ENCODE measurements at regions not wholly inside any gene's neighbourhood (a gene's known extent, or its start where the extent isn't known, plus 50 kb on each side); places are given as distances from the start of the nearest gene placed in this dataset.

- ATAC-seq (no peak), DNase-seq (no peak)
- TF ChIP-seq, protein P1, sequence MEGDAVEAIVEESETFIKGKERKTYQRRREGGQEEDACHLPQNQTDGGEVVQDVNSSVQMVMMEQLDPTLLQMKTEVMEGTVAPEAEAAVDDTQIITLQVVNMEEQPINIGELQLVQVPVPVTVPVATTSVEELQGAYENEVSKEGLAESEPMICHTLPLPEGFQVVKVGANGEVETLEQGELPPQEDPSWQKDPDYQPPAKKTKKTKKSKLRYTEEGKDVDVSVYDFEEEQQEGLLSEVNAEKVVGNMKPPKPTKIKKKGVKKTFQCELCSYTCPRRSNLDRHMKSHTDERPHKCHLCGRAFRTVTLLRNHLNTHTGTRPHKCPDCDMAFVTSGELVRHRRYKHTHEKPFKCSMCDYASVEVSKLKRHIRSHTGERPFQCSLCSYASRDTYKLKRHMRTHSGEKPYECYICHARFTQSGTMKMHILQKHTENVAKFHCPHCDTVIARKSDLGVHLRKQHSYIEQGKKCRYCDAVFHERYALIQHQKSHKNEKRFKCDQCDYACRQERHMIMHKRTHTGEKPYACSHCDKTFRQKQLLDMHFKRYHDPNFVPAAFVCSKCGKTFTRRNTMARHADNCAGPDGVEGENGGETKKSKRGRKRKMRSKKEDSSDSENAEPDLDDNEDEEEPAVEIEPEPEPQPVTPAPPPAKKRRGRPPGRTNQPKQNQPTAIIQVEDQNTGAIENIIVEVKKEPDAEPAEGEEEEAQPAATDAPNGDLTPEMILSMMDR (IDR thresholded peaks at IDR 0.05): no peak
- Histone ChIP-seq H3K27ac (no peak overlapping the region), H3K4me1 (no peaks in the 10 kb centered on the region), H3K4me3 (no peak overlapping the region), H3K9me3 (no peaks in the 10 kb centered on the region), H3K27me3 (no peaks in the 10 kb centered on the region), H3K36me3 (no peaks in the 10 kb centered on the region)
- intact Hi-C loops (cut with DNase I): no loop called here
Measured at GRCh38 chr10:25661632-25662031, 272.4 kb upstream of the MYO3A start.

GRCh38 chr10:25666276-25666675 lies 267.8 kb upstream of the MYO3A start:
- no peak overlapping the region for H3K27ac ChIP-seq
- no peaks in the 10 kb centered on the region for H3K4me1 ChIP-seq
- no peak for DNase-seq
- H3K4me3 ChIP-seq: no peak overlapping the region
- no peaks in the 10 kb centered on the region for H3K9me3 ChIP-seq
- no peaks in the 10 kb centered on the region for H3K27me3 ChIP-seq
- TF ChIP-seq, protein P1 (IDR thresholded peaks at IDR 0.05): no peak
- no peak for ATAC-seq
- intact Hi-C loops (cut with DNase I): no loop called here
- no peaks in the 10 kb centered on the region for H3K36me3 ChIP-seq

- H3K36me3 ChIP-seq: no peaks in the 10 kb centered on the region
- no peak for ATAC-seq
- H3K9me3 ChIP-seq: no peaks in the 10 kb centered on the region
- no peak for DNase-seq
- no peaks in the 10 kb centered on the region for H3K27me3 ChIP-seq
- H3K4me1 ChIP-seq: no peaks in the 10 kb centered on the region
- TF ChIP-seq, protein P1 (IDR thresholded peaks at IDR 0.05): no peak
- intact Hi-C loops (cut with DNase I): no loop called here
- H3K27ac ChIP-seq: no peak overlapping the region
- H3K4me3 ChIP-seq: no peak overlapping the region
Measured at GRCh38 chr10:25675204-25675603, 258.8 kb upstream of the MYO3A start.

- Histone ChIP-seq H3K27me3 (no peaks in the 10 kb centered on the region), H3K4me1 (no peaks in the 10 kb centered on the region), H3K27ac (no peak overlapping the region), H3K36me3 (no peaks in the 10 kb centered on the region), H3K4me3 (no peak overlapping the region), H3K9me3 (no peaks in the 10 kb centered on the region)
- TF ChIP-seq, protein P1 (IDR thresholded peaks at IDR 0.05): no peak
- ATAC-seq (no peak), DNase-seq (no peak)
- intact Hi-C loops (cut with DNase I): no loop called here
Measured at GRCh38 chr10:25675615-25676014, 258.4 kb upstream of the MYO3A start.

DNA sequence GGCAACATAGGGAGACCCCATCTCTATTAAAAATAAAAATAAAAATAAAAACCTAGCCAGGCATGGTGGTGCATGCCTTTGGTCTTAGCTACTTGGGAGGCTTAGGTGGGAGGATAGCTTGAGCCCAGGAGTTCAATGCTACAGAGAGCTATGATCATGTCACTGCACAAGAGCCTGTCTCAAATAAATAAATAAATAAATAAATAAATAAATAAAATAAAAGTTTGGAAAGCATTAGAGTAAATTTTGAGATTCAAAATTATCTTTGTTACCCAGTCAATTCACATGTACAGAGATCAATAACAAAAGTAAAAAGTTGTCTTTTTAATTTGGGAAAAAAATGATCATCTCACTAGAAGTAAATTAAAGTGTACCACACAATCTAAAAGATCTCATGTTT lies 255.8 kb upstream of the MYO3A start:
- TF ChIP-seq, protein P1 (IDR thresholded peaks at IDR 0.05): no peak
- no peak for DNase-seq
- intact Hi-C loops (cut with DNase I): no loop called here
- Histone ChIP-seq H3K36me3 (no peaks in the 10 kb centered on the region), H3K9me3 (no peaks in the 10 kb centered on the region), H3K27ac (no peak overlapping the region), H3K4me1 (no peaks in the 10 kb centered on the region), H3K4me3 (no peak overlapping the region), H3K27me3 (no peaks in the 10 kb centered on the region)
- ATAC-seq: no peak

DNA sequence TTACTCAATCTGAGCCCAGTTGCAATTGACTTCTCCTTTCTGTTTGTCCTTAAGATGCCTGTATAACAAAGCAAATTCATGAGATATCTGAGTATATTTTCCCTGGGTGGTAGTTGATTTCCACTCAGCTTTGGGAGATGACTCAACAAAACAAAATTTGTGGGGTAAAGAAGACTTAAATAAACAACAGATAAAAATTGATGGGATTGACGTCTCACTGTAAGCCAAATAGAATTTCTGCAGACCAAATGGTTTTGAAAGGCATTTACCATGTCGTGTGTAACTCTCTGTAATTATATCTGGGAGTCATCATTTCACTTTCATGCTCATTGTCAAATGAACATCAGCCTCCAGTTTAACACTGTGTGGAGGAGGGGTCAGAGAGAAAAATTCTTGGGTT lies 255.4 kb upstream of the MYO3A start:
- H3K27ac ChIP-seq: no peak overlapping the region
- TF ChIP-seq, protein P1 (IDR thresholded peaks at IDR 0.05): no peak
- H3K4me3 ChIP-seq: no peak overlapping the region
- intact Hi-C loops (cut with DNase I): no loop called here
- DNase-seq (no peak), ATAC-seq (no peak)
- no peaks in the 10 kb centered on the region for H3K36me3 ChIP-seq
- no peaks in the 10 kb centered on the region for H3K4me1 ChIP-seq
- no peaks in the 10 kb centered on the region for H3K9me3 ChIP-seq
- no peaks in the 10 kb centered on the region for H3K27me3 ChIP-seq

Measured in upper lobe of right lung (tissue), 1 donor.